Tibial nerve (tissue), 4 donors: ENCODE measurements at regions not wholly inside any gene's neighbourhood (a gene's known extent, or its start where the extent isn't known, plus 50 kb on each side); places are given as distances from the start of the nearest gene placed in this dataset.

Source experiments
- DNase-seq, 2 donors: peaks; one replicate each; pipeline ENCODE4 v3.0.0-alpha.2; 2019; ENCODE audit warnings: low spot score in 2 of 2
- H3K27ac ChIP-seq, 4 donors: fragments of 200-600 bp; sonication (generic) in 3 of 4; one replicate each; pipeline ENCODE4 v1.5.1; 2017 to 2019; ENCODE audit warnings: mild to moderate bottlenecking in 1 of 4
- H3K27me3 ChIP-seq, 2 donors: fragments of 200-600 bp; sonication (generic) in 1 of 2; one replicate each; pipeline versions ENCODE4 v1.5.1 to v1.6.0; 2017 to 2019
- H3K36me3 ChIP-seq, 3 donors: fragments of 200-600 bp; sonication (generic); one replicate each; pipeline ENCODE4 v1.5.1; 2018 to 2019
- H3K4me1 ChIP-seq, 4 donors: fragments of 200-600 bp; sonication (generic) in 3 of 4; one replicate each; pipeline ENCODE4 v1.5.1; 2017 to 2019
- H3K4me3 ChIP-seq, 4 donors: fragments of 200-600 bp; sonication (generic) in 3 of 4; one replicate each; pipeline ENCODE4 v1.5.1; 2017 to 2019; ENCODE audit warnings: mild to moderate bottlenecking in 1 of 4, moderate library complexity in 1 of 4
- H3K9me3 ChIP-seq, 4 donors: fragments of 200-600 bp; sonication (generic) in 3 of 4; one replicate each; pipeline ENCODE4 v1.5.1; 2017 to 2019
- CTCF ChIP-seq, 5 experiments: fragments of 200-600 bp in 3 of 5; fragments of 450-650 bp in 2 of 5; sonication (generic) in 3 of 5; IDR thresholded peaks; one replicate each; pipeline ENCODE4 v1.5.1; 2016 to 2019; ENCODE audit warnings: antibody characterized with exemption in 5 of 5, mild to moderate bottlenecking in 3 of 5, moderate library complexity in 2 of 5
- EP300 ChIP-seq, 2 donors: sonication (generic); formaldehyde crosslinking; IDR thresholded peaks; one replicate each; pipeline ENCODE4 v1.6.1; 2017; ENCODE audit warnings: antibody characterized with exemption in 2 of 2, mild to moderate bottlenecking in 1 of 2
- POLR2A ChIP-seq, 2 donors: fragments of 450-650 bp; IDR thresholded peaks; one replicate each; pipeline ENCODE4 v1.6.1; 2017; ENCODE audit warnings: antibody characterized with exemption in 2 of 2, mild to moderate bottlenecking in 2 of 2, moderate library complexity in 2 of 2
- WGBS, 2 donors: methylation state at CpG; one replicate each; pipeline ENCODE4 v1.1.5; 2018; 5-methylcytosine and 5-hydroxymethylcytosine counted together

- no peaks in the 10 kb centered on the region for H3K4me1 ChIP-seq
- no peaks in the 10 kb centered on the region for H3K36me3 ChIP-seq
- H3K4me3 ChIP-seq: no peak overlapping the region
- no peak overlapping the region for H3K27ac ChIP-seq
- no peak for DNase-seq
- 87 to 97% methylated on average over 5 of the region's 5 CpGs for WGBS, 2 donors
- no peak for TF ChIP-seq EP300 (IDR thresholded peaks at IDR 0.05)
- TF ChIP-seq CTCF (IDR thresholded peaks at IDR 0.05): no peak
- TF ChIP-seq POLR2A (IDR thresholded peaks at IDR 0.05): no peak
- H3K27me3 ChIP-seq: no peaks in the 10 kb centered on the region
- peaks cover 0 to 10% (median 4%) of the 10 kb centered on the region in 4 donors for H3K9me3 ChIP-seq
These were observed 275.4 kb upstream of the ADRA1B start for GRCh38 chr5:159640921-159641320.

GRCh38 chr5:159641371-159642039, 274.8 kb upstream of the ADRA1B start:
- no peaks in the 10 kb centered on the region for H3K27me3 ChIP-seq
- H3K9me3 ChIP-seq: peaks cover 0 to 5% (median 1%) of the 10 kb centered on the region in 4 donors
- TF ChIP-seq EP300 (IDR thresholded peaks at IDR 0.05): no peak
- TF ChIP-seq POLR2A (IDR thresholded peaks at IDR 0.05): no peak
- TF ChIP-seq CTCF (IDR thresholded peaks at IDR 0.05): no peak
- H3K4me3 ChIP-seq: no peak overlapping the region
- H3K4me1 ChIP-seq: no peaks in the 10 kb centered on the region
- H3K36me3 ChIP-seq: no peaks in the 10 kb centered on the region
- no peak overlapping the region for H3K27ac ChIP-seq
- WGBS, 2 donors: 89% methylated on average over 7 of the region's 7 CpGs
- no peak for DNase-seq

GRCh38 chr5:159642379-159642778, 273.9 kb upstream of the ADRA1B start:
- no peaks in the 10 kb centered on the region for H3K9me3 ChIP-seq
- no peaks in the 10 kb centered on the region for H3K4me1 ChIP-seq
- no peaks in the 10 kb centered on the region for H3K36me3 ChIP-seq
- no peak for TF ChIP-seq POLR2A (IDR thresholded peaks at IDR 0.05)
- no peak for TF ChIP-seq EP300 (IDR thresholded peaks at IDR 0.05)
- TF ChIP-seq CTCF (IDR thresholded peaks at IDR 0.05): no peak
- no peak overlapping the region for H3K27ac ChIP-seq
- H3K27me3 ChIP-seq: no peaks in the 10 kb centered on the region
- no peak for DNase-seq
- no peak overlapping the region for H3K4me3 ChIP-seq
- 91 to 95% methylated on average over 2 of the region's 2 CpGs for WGBS, 2 donors

GRCh38 chr5:159644053-159644452, 272.2 kb upstream of the ADRA1B start:
- no peaks in the 10 kb centered on the region for H3K4me1 ChIP-seq
- TF ChIP-seq POLR2A (IDR thresholded peaks at IDR 0.05) (no peak), CTCF (IDR thresholded peaks at IDR 0.05) (no peak), EP300 (IDR thresholded peaks at IDR 0.05) (no peak)
- H3K36me3 ChIP-seq: no peaks in the 10 kb centered on the region
- no peak overlapping the region for H3K4me3 ChIP-seq
- DNase-seq: no peak
- 32 to 40% methylated on average over 1 of the region's 1 CpG for WGBS, 2 donors
- no peaks in the 10 kb centered on the region for H3K9me3 ChIP-seq
- H3K27ac ChIP-seq: no peak overlapping the region
- no peaks in the 10 kb centered on the region for H3K27me3 ChIP-seq

- no peak for TF ChIP-seq POLR2A (IDR thresholded peaks at IDR 0.05)
- no peak for TF ChIP-seq EP300 (IDR thresholded peaks at IDR 0.05)
- TF ChIP-seq CTCF (IDR thresholded peaks at IDR 0.05): no peak
- no peaks in the 10 kb centered on the region for H3K36me3 ChIP-seq
- H3K27ac ChIP-seq: no peak overlapping the region
- no peaks in the 10 kb centered on the region for H3K4me1 ChIP-seq
- no peaks in the 10 kb centered on the region for H3K9me3 ChIP-seq
- no peak overlapping the region for H3K4me3 ChIP-seq
- 50 to 57% methylated on average over 7 of the region's 7 CpGs for WGBS, 2 donors
- no peak for DNase-seq
- no peaks in the 10 kb centered on the region for H3K27me3 ChIP-seq
These were observed 271.0 kb upstream of the ADRA1B start for GRCh38 chr5:159645179-159645846.
